GM12872 (cell line): ENCODE measurements at regions not wholly inside any gene's neighbourhood (a gene's known extent, or its start where the extent isn't known, plus 50 kb on each side); places are given as distances from the start of the nearest gene placed in this dataset.

Experiments
- TF ChIP-seq, protein P1 (sequence below): IDR thresholded peaks from 3 replicates; pipeline ENCODE4 v1.5.1; 2011; ENCODE audit warnings: low read depth, mild to moderate bottlenecking, low read length, moderate library complexity; ENCODE audit not compliant: insufficient read depth

DNA sequence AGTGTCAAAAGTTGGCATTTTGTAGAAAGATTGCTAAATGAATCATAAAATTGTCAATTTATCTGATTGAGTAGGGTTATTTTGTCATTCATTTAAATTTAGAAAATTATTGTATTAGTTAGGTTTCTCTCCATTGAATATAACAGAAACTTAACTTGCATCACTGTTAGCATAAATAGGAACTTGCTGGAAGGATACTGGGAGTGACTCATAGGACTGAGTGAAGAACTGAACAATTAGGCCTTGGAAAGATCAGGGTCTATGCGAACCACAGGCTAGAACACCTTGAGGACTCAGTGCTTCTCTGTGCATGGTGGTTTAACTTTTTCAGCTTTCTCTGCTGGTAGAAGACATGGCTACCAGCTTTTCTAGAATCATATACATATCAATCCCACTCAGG lies 67.7 kb upstream of the IFNGR1 start:
- TF ChIP-seq, protein P1, sequence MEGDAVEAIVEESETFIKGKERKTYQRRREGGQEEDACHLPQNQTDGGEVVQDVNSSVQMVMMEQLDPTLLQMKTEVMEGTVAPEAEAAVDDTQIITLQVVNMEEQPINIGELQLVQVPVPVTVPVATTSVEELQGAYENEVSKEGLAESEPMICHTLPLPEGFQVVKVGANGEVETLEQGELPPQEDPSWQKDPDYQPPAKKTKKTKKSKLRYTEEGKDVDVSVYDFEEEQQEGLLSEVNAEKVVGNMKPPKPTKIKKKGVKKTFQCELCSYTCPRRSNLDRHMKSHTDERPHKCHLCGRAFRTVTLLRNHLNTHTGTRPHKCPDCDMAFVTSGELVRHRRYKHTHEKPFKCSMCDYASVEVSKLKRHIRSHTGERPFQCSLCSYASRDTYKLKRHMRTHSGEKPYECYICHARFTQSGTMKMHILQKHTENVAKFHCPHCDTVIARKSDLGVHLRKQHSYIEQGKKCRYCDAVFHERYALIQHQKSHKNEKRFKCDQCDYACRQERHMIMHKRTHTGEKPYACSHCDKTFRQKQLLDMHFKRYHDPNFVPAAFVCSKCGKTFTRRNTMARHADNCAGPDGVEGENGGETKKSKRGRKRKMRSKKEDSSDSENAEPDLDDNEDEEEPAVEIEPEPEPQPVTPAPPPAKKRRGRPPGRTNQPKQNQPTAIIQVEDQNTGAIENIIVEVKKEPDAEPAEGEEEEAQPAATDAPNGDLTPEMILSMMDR: no peak

DNA sequence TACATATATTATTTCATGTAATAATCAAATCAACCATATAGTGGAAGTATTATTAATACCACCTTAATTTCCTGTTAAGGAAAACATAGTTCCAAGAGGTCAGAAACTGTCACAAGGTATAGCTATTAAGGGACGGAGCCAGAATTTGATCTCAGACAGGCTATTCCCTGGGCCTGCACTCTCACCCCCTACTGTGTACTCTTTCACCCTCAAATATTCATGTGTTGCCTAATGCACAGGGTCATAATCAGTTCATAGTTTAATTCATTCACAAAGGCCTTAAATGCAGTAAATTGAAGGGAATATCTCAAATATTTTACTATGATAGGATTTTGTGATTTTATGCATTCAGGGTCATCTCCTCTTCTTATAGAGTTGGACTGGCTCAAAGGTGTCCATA lies 67.2 kb upstream of the IFNGR1 start:
- TF ChIP-seq, protein P1: no peak

DNA sequence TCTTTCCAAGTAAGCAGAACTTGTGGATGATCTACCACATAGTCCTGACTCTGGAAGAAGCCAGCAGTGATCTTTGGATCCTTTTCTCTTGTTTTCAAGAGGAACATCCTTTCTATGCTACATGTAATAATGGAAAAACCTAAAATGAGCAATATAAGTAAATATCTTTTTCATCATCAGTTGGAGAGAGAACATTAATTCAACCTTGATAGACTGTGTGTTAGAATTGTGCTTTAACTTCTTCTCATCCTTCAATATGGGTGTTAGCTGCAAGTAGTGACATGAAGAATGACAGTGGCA lies 65.6 kb upstream of the IFNGR1 start:
- TF ChIP-seq, protein P1: no peak

DNA sequence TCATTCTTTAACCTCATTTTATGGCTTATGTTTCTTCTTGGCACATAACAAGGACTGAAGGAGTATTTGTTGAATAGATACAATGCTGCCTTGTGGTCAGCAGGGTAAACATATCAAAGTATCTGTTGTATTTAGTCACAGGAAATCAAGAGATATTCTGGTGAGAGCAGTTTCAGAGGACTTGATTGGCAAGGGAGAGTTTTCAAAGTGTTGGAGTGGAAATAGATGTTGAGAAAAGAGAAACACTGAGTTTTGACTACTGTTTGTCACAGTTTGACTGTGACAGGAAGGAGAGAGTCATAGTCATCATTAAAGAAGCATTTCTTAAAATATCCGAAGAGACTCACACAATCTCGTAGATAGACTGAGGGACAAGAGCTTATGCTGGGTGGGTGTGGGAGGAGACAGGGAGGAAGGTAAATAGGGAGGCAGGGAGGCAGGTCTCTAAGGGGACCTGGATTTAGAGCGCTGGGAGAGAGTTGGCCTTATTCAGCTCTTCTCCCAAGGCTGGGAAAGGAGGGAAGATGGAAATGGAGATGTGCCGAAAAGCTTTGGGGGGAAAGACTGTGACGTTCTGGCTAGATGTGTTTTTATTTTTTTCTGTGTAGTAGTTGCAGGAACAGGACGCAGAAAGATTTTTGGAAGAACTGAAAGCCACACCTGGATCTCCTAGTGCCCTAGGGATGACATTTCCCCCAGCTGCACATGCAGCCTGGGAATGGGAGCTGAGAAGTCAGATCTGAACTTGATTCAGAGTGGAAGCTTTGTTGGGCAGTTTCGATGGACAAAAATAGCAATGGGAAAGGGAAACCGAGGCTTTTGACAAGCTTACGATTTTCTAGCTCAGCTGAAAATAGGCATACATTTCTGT lies 65.0 kb upstream of the IFNGR1 start:
- TF ChIP-seq, protein P1: no peak

DNA sequence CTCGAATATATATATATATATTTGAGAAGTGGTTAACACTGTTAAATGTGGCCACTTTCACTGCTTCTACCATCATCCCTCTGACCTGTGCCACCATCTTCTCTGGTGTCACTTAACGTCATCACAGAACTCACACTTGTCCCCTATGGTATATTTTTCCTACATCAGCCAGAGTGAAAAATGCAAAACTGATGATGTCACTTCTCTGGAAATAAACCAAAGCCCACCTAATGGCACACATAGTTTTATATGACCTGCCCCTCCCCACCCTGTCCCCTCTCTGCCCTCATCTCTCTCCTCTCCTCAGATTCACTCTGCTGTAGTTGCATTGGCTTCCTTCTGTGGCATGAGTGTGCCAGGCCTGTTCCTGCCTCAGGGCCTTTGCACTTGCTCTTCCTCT lies 63.9 kb upstream of the IFNGR1 start:
- TF ChIP-seq, protein P1: no peak

DNA sequence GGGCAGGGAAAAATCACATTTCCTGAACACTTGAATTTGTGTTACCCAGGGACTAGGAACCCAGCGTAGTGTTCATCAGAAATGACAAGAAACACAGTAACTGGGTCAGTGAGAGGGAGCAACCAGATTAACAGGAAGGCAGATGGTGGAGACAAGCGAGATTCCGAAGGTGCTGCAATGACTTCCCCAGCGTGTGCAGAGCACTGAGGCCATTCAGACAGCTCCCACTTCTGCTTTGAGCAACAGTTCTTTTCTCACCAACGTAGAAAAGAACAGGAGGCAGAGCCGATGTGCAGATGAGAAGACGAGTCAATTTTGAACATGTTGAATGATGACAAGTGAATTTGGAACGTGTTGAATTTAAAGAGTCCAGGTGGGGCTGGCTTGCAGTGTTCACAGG lies 63.1 kb upstream of the IFNGR1 start:
- TF ChIP-seq, protein P1: no peak

DNA sequence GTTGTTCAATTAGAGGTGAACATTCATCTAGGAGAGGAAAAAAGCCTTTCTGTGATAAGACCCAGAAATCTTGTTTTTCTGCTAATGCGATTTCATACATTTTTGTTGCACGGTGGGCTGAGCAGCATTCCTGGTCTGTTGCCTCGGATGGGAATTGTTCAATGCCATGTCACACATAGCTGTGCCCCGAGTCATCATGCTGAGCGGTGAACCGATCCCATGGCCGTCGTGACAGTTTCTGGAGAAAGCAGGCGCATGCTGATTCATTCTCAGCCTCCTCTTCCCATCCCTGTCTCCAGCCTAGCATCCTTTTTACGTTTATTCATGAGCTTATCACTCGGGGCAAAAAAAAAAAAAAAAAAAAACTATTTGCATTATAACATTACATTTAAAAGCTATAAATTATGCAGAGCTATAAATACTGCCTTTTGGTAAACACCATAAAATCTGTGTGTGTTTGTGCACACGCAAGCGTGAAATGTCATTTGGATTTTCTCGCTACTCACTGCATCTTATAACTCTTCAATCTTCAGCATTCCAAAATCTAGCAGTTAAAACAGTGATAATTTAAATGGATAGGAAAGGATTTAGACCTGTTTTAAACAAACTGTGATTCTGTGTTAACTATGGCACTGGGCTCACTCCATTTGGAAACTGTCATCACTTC lies 58.9 kb upstream of the IFNGR1 start:
- TF ChIP-seq, protein P1: no peak
